Stomach (tissue), 8 donors: ENCODE measurements at regions not wholly inside any gene's neighbourhood (a gene's known extent, or its start where the extent isn't known, plus 50 kb on each side); places are given as distances from the start of the nearest gene placed in this dataset.

Experiments used
- DNase-seq, 2 donors: peaks; one replicate each; pipeline versions ENCODE4 v3.0.0 to v3.0.0-alpha.2; 2013 to 2019
- H3K27ac ChIP-seq, 5 donors: fragments of 200-600 bp in 4 of 5; sonication (generic) in 4 of 5; one replicate each; pipeline ENCODE4 v1.5.1; 2013 to 2019; ENCODE audit warnings: mild to moderate bottlenecking in 1 of 5, moderate library complexity in 1 of 5
- H3K27me3 ChIP-seq, 3 donors: fragments of 200-600 bp; sonication (generic); one replicate each; pipeline ENCODE4 v1.5.1; 2017 to 2019; ENCODE audit warnings: mixed run types in 1 of 3
- H3K36me3 ChIP-seq, 4 donors: fragments of 200-600 bp; sonication (generic); 1 replicate in 3 of 4; 2 replicates in 1 of 4; pipeline ENCODE4 v1.5.1; 2016 to 2019
- H3K4me1 ChIP-seq, 4 donors: fragments of 200-600 bp; sonication (generic); one replicate each; pipeline ENCODE4 v1.5.1; 2016 to 2019
- H3K4me3 ChIP-seq, 4 donors: fragments of 200-600 bp; sonication (generic) in 3 of 4; one replicate each; pipeline ENCODE4 v1.5.1; 2016 to 2019; ENCODE audit warnings: mild to moderate bottlenecking in 1 of 4
- H3K9me3 ChIP-seq, 4 donors: fragments of 200-600 bp; sonication (generic); one replicate each; pipeline ENCODE4 v1.5.1; 2016 to 2019
- EP300 ChIP-seq: sonication (generic); formaldehyde crosslinking; IDR thresholded peaks from one replicate; pipeline ENCODE4 v1.6.1; 2017; ENCODE audit warnings: antibody characterized with exemption
- POLR2A ChIP-seq, 4 donors: fragments of 450-650 bp; IDR thresholded peaks; one replicate each; pipeline ENCODE4 v1.6.1; 2016; ENCODE audit warnings: antibody characterized with exemption in 4 of 4, control low read depth in 2 of 4, mild to moderate bottlenecking in 1 of 4, moderate library complexity in 1 of 4
- POLR2AphosphoS5 ChIP-seq, 3 donors: sonication (generic); formaldehyde crosslinking; IDR thresholded peaks; one replicate each; pipeline ENCODE4 v1.6.1; 2016; ENCODE audit warnings: antibody characterized with exemption in 3 of 3
- WGBS, 5 donors: extraction: QIAGEN DNeasy Blood & Tissue Kit in 3 of 5; methylation state at CpG; one replicate each; pipeline versions ENCODE4 v1.1.5 to v1.1.7; 2013 to 2018; 5-methylcytosine and 5-hydroxymethylcytosine counted together
- intact Hi-C: fragments of 100-400 bp; cut with DNase I; formaldehyde crosslinking; loops from one replicate; pipeline ENCODE4 v1.15.1; 2023; ENCODE audit warnings: low total_unique reads
- TF ChIP-seq, protein P1 (sequence below), 7 experiments: fragments of 450-650 bp in 4 of 7; fragments of 200-600 bp in 3 of 7; sonication (generic) in 3 of 7; IDR thresholded peaks; one replicate each; pipeline ENCODE4 v1.5.1; 2016 to 2019; ENCODE audit warnings: antibody characterized with exemption in 7 of 7, control low read depth in 2 of 7, mild to moderate bottlenecking in 1 of 7
- donor health status: healthy with polysubstance abuse.
- donor health status: Bipolar disorder and iron deficiency.
- donor health status: healthy.

- intact Hi-C loops = loop anchor here (10.0 kb wide), 1 partner anchor 293 kb away; no protein-coding TSS in a partner anchor
- no peak overlapping the region for H3K4me3 ChIP-seq
- no peak overlapping the region for H3K27ac ChIP-seq
- H3K27me3 ChIP-seq = no peaks in the 10 kb centered on the region
- 82 to 89% (median 87%) methylated on average over 5 of the region's 5 CpGs for WGBS, 5 donors
- no peaks in the 10 kb centered on the region for H3K9me3 ChIP-seq
- TF ChIP-seq POLR2A (IDR thresholded peaks at IDR 0.05) (no peak), EP300 (no peak), POLR2AphosphoS5 (IDR thresholded peaks at IDR 0.05) (no peak)
- TF ChIP-seq, protein P1, sequence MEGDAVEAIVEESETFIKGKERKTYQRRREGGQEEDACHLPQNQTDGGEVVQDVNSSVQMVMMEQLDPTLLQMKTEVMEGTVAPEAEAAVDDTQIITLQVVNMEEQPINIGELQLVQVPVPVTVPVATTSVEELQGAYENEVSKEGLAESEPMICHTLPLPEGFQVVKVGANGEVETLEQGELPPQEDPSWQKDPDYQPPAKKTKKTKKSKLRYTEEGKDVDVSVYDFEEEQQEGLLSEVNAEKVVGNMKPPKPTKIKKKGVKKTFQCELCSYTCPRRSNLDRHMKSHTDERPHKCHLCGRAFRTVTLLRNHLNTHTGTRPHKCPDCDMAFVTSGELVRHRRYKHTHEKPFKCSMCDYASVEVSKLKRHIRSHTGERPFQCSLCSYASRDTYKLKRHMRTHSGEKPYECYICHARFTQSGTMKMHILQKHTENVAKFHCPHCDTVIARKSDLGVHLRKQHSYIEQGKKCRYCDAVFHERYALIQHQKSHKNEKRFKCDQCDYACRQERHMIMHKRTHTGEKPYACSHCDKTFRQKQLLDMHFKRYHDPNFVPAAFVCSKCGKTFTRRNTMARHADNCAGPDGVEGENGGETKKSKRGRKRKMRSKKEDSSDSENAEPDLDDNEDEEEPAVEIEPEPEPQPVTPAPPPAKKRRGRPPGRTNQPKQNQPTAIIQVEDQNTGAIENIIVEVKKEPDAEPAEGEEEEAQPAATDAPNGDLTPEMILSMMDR (IDR thresholded peaks at IDR 0.05) = no peak
- no peaks in the 10 kb centered on the region for H3K36me3 ChIP-seq
- peaks cover 0 to 8% (median 4%) of the 10 kb centered on the region in 4 donors for H3K4me1 ChIP-seq
- DNase-seq = no peak
Observed at GRCh38 chr2:65557616-65558573, 125.5 kb upstream of the SPRED2 start.

DNA sequence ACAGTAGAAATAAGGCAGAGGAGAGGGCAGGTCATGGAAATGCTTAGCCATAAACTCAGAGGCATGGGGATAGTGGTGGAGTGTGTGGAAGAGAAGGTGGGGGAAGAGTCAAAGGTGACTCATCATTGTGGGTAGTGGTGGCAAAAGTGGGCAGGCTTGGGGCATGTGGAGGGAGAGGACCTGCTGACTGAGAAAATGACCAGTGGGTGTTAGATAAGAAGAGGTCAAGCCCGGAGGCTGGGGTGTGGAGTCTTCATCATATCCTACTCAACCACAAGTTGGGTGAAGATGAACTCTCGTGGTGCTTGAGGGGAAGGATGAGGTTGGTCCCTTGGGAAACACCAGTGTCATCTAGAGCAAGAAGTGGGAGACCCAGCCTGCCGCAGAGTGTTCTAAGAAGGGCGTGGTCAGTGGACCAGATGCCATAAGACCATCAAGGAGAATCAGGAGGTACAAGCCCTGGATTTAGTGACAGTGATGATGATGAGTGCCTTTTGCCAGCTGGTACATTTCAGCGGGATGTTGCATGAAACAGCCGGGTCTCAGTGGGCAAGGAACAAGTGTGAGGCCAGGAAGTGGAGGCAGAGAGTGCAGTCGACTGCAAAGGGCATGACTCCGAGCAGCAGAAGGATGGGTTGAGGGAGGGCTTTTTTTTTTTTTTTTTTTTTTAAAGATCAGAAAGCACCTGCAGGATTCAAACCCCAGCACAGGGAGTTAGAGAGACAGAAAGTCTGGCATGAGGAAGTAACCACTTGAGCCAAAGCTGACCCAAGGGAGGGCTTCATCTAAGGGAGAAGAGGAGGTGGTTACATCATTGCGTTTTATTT lies 122.6 kb upstream of the SPRED2 start:
- H3K27ac ChIP-seq = no peak overlapping the region
- H3K36me3 ChIP-seq = no peaks in the 10 kb centered on the region
- intact Hi-C loops = loop anchor here (10.0 kb wide), 1 partner anchor 290 kb away; no protein-coding TSS in a partner anchor
- H3K4me3 ChIP-seq = no peak overlapping the region
- 52 to 71% (median 68%) methylated on average over 9 of the region's 9 CpGs for WGBS, 5 donors
- no peaks in the 10 kb centered on the region for H3K27me3 ChIP-seq
- peaks cover 0 to 8% (median 4%) of the 10 kb centered on the region in 4 donors for H3K4me1 ChIP-seq
- no peak for TF ChIP-seq POLR2A (IDR thresholded peaks at IDR 0.05)
- TF ChIP-seq, protein P1 (IDR thresholded peaks at IDR 0.05) = no peak
- TF ChIP-seq EP300 = no peak
- TF ChIP-seq POLR2AphosphoS5 (IDR thresholded peaks at IDR 0.05) = no peak
- DNase-seq = no peak
- no peaks in the 10 kb centered on the region for H3K9me3 ChIP-seq

- H3K27ac ChIP-seq = no peak overlapping the region
- H3K27me3 ChIP-seq = no peaks in the 10 kb centered on the region
- WGBS, 5 donors = 33 to 58% (median 46%) methylated on average over 10 of the region's 10 CpGs
- no peak for TF ChIP-seq POLR2AphosphoS5 (IDR thresholded peaks at IDR 0.05)
- no peak for TF ChIP-seq POLR2A (IDR thresholded peaks at IDR 0.05)
- no peak for TF ChIP-seq EP300
- TF ChIP-seq, protein P1 (IDR thresholded peaks at IDR 0.05) = no peak
- no peak overlapping the region for H3K4me3 ChIP-seq
- no peaks in the 10 kb centered on the region for H3K36me3 ChIP-seq
- intact Hi-C loops = loop anchor here (10.0 kb wide), 1 partner anchor 289 kb away; no protein-coding TSS in a partner anchor
- peaks cover 0 to 8% (median 4%) of the 10 kb centered on the region in 4 donors for H3K4me1 ChIP-seq
- DNase-seq = peak in 1 of 2 donors; percentile 34
- no peaks in the 10 kb centered on the region for H3K9me3 ChIP-seq
Observed at GRCh38 chr2:65553504-65554074, 121.2 kb upstream of the SPRED2 start.

DNA sequence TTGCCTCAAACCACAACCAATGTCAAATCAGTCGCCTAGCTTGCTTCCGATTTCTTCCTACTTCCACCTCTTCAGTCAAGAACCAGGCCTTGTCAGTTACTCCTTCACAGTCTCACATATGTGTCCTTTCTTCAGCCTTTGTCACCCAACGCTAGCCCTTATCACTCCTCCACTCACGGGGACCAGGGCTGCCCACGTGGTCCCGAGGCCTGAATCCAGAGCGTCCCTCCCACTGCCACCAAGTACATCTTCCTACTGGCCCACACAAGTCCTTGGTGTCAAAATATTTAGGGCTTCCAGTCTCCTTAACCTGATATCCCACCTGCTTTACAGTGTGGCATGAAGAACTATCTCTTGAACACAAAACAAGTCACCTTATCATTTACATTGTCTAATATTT lies 119.1 kb upstream of the SPRED2 start:
- WGBS, 5 donors = 72 to 85% (median 76%) methylated on average over 7 of the region's 7 CpGs
- Histone ChIP-seq H3K27me3 (no peaks in the 10 kb centered on the region), H3K4me1 (peaks cover 0 to 10% (median 4%) of the 10 kb centered on the region in 4 donors), H3K4me3 (no peak overlapping the region), H3K9me3 (no peaks in the 10 kb centered on the region), H3K36me3 (no peaks in the 10 kb centered on the region), H3K27ac (no peak overlapping the region)
- intact Hi-C loops = loop anchor here (10.0 kb wide), 1 partner anchor 287 kb away; no protein-coding TSS in a partner anchor
- DNase-seq = no peak
- TF ChIP-seq POLR2AphosphoS5 (IDR thresholded peaks at IDR 0.05) = no peak
- TF ChIP-seq, protein P1 (IDR thresholded peaks at IDR 0.05) = no peak
- no peak for TF ChIP-seq POLR2A (IDR thresholded peaks at IDR 0.05)
- no peak for TF ChIP-seq EP300
